DND-41 (cell line): ENCODE measurements at regions not wholly inside any gene's neighbourhood (a gene's known extent, or its start where the extent isn't known, plus 50 kb on each side); places are given as distances from the start of the nearest gene placed in this dataset.

ENCODE experiments used
- EZH2 ChIP-seq: IDR thresholded peaks from 3 replicates; pipeline ENCODE4 v1.6.1; 2012; ENCODE audit warnings: borderline replicate concordance, low read depth, mild to moderate bottlenecking, moderate library complexity, low read length, inconsistent platforms; ENCODE audit not compliant: severe bottlenecking
- TF ChIP-seq, protein P1 (sequence below): IDR thresholded peaks from 2 replicates; pipeline ENCODE4 v1.5.1; 2012; ENCODE audit warnings: borderline replicate concordance, low read length, moderate library complexity, mild to moderate bottlenecking; ENCODE audit not compliant: poor library complexity, severe bottlenecking; ENCODE audit errors: extremely low read depth

DNA sequence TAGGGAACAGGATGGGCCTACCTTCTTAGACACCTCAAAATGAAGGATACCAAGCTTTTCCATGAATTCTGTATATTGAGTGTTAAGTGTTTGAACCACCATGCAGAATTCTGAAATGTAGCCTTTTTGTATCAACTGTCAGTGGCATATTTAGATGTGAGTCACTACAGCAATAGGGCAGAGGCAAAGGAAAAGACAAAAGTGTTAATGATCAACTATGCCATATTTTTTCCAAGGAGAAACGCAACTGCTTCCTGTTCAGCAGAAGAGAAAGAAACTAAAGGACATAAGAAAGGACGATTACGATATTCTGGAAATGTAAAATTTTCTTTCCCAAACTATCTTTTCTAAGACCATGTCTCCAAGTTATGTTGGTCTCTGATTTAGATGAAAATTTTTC lies 104.6 kb upstream of the RSPO3 start:
- TF ChIP-seq, protein P1, sequence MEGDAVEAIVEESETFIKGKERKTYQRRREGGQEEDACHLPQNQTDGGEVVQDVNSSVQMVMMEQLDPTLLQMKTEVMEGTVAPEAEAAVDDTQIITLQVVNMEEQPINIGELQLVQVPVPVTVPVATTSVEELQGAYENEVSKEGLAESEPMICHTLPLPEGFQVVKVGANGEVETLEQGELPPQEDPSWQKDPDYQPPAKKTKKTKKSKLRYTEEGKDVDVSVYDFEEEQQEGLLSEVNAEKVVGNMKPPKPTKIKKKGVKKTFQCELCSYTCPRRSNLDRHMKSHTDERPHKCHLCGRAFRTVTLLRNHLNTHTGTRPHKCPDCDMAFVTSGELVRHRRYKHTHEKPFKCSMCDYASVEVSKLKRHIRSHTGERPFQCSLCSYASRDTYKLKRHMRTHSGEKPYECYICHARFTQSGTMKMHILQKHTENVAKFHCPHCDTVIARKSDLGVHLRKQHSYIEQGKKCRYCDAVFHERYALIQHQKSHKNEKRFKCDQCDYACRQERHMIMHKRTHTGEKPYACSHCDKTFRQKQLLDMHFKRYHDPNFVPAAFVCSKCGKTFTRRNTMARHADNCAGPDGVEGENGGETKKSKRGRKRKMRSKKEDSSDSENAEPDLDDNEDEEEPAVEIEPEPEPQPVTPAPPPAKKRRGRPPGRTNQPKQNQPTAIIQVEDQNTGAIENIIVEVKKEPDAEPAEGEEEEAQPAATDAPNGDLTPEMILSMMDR = no peak
- TF ChIP-seq EZH2 = no peak
